ENCODE measurements at regions not wholly inside any gene's neighbourhood (a gene's known extent, or its start where the extent isn't known, plus 50 kb on each side); places are given as distances from the start of the nearest gene placed in this dataset.

DNA sequence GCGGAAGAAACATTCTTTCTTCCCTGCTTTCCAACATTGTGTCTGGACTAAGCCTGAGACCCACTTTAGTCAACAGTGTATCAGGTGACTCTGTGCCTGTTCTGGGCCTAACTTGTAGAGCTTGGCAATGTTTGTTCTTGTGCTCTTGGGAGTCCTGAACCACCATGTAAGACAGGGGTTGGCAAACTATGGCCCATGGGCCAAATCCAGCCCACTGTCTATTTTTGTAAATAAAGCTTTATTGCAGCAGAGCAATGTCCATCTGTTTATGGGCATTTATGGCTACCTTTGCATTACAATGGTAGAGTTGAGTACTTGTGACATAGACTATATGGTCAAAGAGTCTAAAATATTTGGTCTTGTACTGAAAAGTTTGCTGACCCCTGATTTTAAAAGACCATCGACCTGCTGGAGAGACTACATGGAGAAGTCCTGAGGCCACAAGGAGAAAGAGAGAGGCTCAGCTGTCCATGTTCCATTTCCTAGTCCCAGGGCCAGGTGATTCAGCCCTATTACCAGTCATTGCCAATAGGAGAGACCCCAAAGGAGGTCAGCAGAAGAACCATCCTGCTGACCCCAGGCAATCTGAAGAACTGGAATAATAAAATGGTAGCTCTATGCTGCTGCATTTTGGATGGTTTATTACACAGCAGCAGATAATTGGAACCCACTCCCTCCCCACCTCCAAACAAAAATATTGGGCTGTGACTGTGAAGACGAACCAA lies 211.3 kb downstream of the AUH start:
- TF ChIP-seq, protein P1, sequence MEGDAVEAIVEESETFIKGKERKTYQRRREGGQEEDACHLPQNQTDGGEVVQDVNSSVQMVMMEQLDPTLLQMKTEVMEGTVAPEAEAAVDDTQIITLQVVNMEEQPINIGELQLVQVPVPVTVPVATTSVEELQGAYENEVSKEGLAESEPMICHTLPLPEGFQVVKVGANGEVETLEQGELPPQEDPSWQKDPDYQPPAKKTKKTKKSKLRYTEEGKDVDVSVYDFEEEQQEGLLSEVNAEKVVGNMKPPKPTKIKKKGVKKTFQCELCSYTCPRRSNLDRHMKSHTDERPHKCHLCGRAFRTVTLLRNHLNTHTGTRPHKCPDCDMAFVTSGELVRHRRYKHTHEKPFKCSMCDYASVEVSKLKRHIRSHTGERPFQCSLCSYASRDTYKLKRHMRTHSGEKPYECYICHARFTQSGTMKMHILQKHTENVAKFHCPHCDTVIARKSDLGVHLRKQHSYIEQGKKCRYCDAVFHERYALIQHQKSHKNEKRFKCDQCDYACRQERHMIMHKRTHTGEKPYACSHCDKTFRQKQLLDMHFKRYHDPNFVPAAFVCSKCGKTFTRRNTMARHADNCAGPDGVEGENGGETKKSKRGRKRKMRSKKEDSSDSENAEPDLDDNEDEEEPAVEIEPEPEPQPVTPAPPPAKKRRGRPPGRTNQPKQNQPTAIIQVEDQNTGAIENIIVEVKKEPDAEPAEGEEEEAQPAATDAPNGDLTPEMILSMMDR (IDR thresholded peaks at IDR 0.05; ENCODE audit: insufficient read depth, low read length) = no peak
- no peak for TF ChIP-seq POLR2AphosphoS5 (IDR thresholded peaks at IDR 0.05; ENCODE audit: low read depth)

Data from HL-60 (cell line).